ENCODE measurements at regions not wholly inside any gene's neighbourhood (a gene's known extent, or its start where the extent isn't known, plus 50 kb on each side); places are given as distances from the start of the nearest gene placed in this dataset.

GRCh38 chr1:55572878-55573734 lies 357.9 kb upstream of the USP24 start:
- TF ChIP-seq, protein P1, sequence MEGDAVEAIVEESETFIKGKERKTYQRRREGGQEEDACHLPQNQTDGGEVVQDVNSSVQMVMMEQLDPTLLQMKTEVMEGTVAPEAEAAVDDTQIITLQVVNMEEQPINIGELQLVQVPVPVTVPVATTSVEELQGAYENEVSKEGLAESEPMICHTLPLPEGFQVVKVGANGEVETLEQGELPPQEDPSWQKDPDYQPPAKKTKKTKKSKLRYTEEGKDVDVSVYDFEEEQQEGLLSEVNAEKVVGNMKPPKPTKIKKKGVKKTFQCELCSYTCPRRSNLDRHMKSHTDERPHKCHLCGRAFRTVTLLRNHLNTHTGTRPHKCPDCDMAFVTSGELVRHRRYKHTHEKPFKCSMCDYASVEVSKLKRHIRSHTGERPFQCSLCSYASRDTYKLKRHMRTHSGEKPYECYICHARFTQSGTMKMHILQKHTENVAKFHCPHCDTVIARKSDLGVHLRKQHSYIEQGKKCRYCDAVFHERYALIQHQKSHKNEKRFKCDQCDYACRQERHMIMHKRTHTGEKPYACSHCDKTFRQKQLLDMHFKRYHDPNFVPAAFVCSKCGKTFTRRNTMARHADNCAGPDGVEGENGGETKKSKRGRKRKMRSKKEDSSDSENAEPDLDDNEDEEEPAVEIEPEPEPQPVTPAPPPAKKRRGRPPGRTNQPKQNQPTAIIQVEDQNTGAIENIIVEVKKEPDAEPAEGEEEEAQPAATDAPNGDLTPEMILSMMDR (IDR thresholded peaks at IDR 0.05; ENCODE audit: low read depth, low read length) = no peak
- Histone ChIP-seq H3K4me1 (no peaks in the 10 kb centered on the region), H3K36me3 (no peaks in the 10 kb centered on the region), H3K27me3 (no peaks in the 10 kb centered on the region), H3K9me3 (no peaks in the 10 kb centered on the region), H3K4me3 (ENCODE audit: low read depth, low read length) (no peak overlapping the region)
- no peak for DNase-seq

DNA sequence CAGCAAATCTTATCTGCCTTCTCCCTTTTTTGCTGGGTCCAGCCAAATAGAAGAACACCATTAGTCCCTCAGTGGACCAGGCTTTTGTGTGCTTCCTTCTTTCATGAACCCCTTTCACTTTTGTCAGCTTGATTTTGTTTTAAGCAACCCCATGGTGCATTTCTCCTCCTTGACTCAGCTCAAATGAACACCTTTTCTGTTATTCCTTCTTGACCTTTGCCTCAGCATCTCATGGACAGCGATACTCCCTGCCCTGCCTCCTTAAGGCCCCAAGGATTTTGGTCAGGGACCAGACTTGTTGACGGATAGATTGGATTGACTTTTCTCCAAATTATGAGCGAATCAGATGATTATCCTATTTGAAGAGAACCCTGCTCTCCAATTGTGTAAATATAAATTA lies 356.6 kb upstream of the USP24 start:
- no peaks in the 10 kb centered on the region for H3K27me3 ChIP-seq
- TF ChIP-seq, protein P1 (IDR thresholded peaks at IDR 0.05; ENCODE audit: low read depth, low read length) = no peak
- H3K36me3 ChIP-seq = no peaks in the 10 kb centered on the region
- DNase-seq = no peak
- no peak overlapping the region for H3K4me3 ChIP-seq (ENCODE audit: low read depth, low read length)
- H3K9me3 ChIP-seq = no peaks in the 10 kb centered on the region
- no peaks in the 10 kb centered on the region for H3K4me1 ChIP-seq

DNA sequence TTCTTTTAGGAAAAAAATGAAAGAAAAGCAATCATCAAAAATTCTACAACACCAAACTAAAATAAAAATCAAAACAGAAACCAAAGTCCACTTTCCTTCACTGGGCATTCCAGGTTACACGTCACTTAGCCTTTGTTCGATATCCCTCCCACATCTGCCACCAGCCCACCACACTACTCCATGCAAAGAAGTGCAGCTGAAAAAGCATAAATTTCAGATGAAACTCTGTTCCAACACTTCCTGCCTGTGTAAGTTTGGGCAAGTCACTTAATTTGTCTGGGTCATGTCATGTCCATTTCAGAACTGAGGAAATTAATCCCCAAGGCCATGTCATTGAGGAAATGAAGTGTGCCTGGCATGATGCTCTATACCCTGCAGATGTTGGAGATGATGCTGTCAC lies 354.3 kb upstream of the USP24 start:
- Histone ChIP-seq H3K9me3 (no peaks in the 10 kb centered on the region), H3K27me3 (no peaks in the 10 kb centered on the region), H3K4me3 (ENCODE audit: low read depth, low read length) (no peak overlapping the region), H3K4me1 (no peaks in the 10 kb centered on the region), H3K36me3 (no peaks in the 10 kb centered on the region)
- DNase-seq = no peak
- TF ChIP-seq, protein P1 (IDR thresholded peaks at IDR 0.05; ENCODE audit: low read depth, low read length) = no peak

- no peaks in the 10 kb centered on the region for H3K27me3 ChIP-seq
- no peak overlapping the region for H3K4me3 ChIP-seq (ENCODE audit: low read depth, low read length)
- no peaks in the 10 kb centered on the region for H3K4me1 ChIP-seq
- H3K36me3 ChIP-seq = no peaks in the 10 kb centered on the region
- TF ChIP-seq, protein P1 (IDR thresholded peaks at IDR 0.05; ENCODE audit: low read depth, low read length) = no peak
- no peak for DNase-seq
- H3K9me3 ChIP-seq = no peaks in the 10 kb centered on the region
These were observed 353.6 kb upstream of the USP24 start for GRCh38 chr1:55568732-55569131.

GRCh38 chr1:55560266-55560665 lies 345.1 kb upstream of the USP24 start:
- no peak for DNase-seq
- no peak overlapping the region for H3K4me3 ChIP-seq (ENCODE audit: low read depth, low read length)

GRCh38 chr1:55559842-55560241 lies 344.7 kb upstream of the USP24 start:
- H3K4me1 ChIP-seq = no peaks in the 10 kb centered on the region
- no peaks in the 10 kb centered on the region for H3K36me3 ChIP-seq
- H3K4me3 ChIP-seq (ENCODE audit: low read depth, low read length) = no peak overlapping the region
- TF ChIP-seq, protein P1 (IDR thresholded peaks at IDR 0.05; ENCODE audit: low read depth, low read length) = no peak
- no peak for DNase-seq
- no peaks in the 10 kb centered on the region for H3K27me3 ChIP-seq
- no peaks in the 10 kb centered on the region for H3K9me3 ChIP-seq

More at GRCh38 chr1:55560266-55560665, 345.1 kb upstream of the USP24 start:
- no peaks in the 10 kb centered on the region for H3K9me3 ChIP-seq
- H3K4me1 ChIP-seq = no peaks in the 10 kb centered on the region
- H3K36me3 ChIP-seq = no peaks in the 10 kb centered on the region
- TF ChIP-seq, protein P1 (IDR thresholded peaks at IDR 0.05; ENCODE audit: low read depth, low read length) = no peak
- H3K27me3 ChIP-seq = no peaks in the 10 kb centered on the region
